ENCODE measurements at regions not wholly inside any gene's neighbourhood (a gene's known extent, or its start where the extent isn't known, plus 50 kb on each side); places are given as distances from the start of the nearest gene placed in this dataset.

GRCh38 chr10:47077941-47078340 lies 166.7 kb downstream of the PTPN20 start:
- no peak for DNase-seq (ENCODE audit: low read depth, low spot score)

GRCh38 chr10:47078393-47079203 lies 167.4 kb downstream of the PTPN20 start:
- peak; percentile 44 for DNase-seq (ENCODE audit: low read depth, low spot score)

- no peak for DNase-seq (ENCODE audit: low read depth, low spot score)
Measured at GRCh38 chr10:47079204-47079580, 168.0 kb downstream of the PTPN20 start.

GRCh38 chr10:47081264-47081663 lies 170.0 kb downstream of the PTPN20 start:
- no peak for DNase-seq (ENCODE audit: low read depth, low spot score)

- DNase-seq (ENCODE audit: low read depth, low spot score) = no peak
Measured at GRCh38 chr10:47082055-47082784, 171.0 kb downstream of the PTPN20 start.

- no peak for DNase-seq (ENCODE audit: low read depth, low spot score)
Measured at GRCh38 chr10:47087667-47088066, 176.4 kb downstream of the PTPN20 start.

GRCh38 chr10:47088656-47089354 lies 177.6 kb downstream of the PTPN20 start:
- no peak for DNase-seq (ENCODE audit: low read depth, low spot score)

- no peak for DNase-seq (ENCODE audit: low read depth, low spot score)
Measured at GRCh38 chr10:47090042-47090441, 178.8 kb downstream of the PTPN20 start.

- no peak for DNase-seq (ENCODE audit: low read depth, low spot score)
Measured at GRCh38 chr10:47090903-47091302, 179.7 kb downstream of the PTPN20 start.

GRCh38 chr10:47091421-47091820 lies 180.2 kb downstream of the PTPN20 start:
- no peak for DNase-seq (ENCODE audit: low read depth, low spot score)

GRCh38 chr10:47092376-47092775 lies 181.1 kb downstream of the PTPN20 start:
- DNase-seq (ENCODE audit: low read depth, low spot score) = no peak

GRCh38 chr10:47092831-47093230 lies 181.6 kb downstream of the PTPN20 start:
- no peak for DNase-seq (ENCODE audit: low read depth, low spot score)

- no peak for DNase-seq (ENCODE audit: low read depth, low spot score)
Measured at GRCh38 chr10:47094126-47094525, 182.9 kb downstream of the PTPN20 start.

GRCh38 chr10:47094636-47095035 lies 183.4 kb downstream of the PTPN20 start:
- no peak for DNase-seq (ENCODE audit: low read depth, low spot score)

GRCh38 chr10:47095211-47095610 lies 184.0 kb downstream of the PTPN20 start:
- DNase-seq (ENCODE audit: low read depth, low spot score) = no peak

- no peak for DNase-seq (ENCODE audit: low read depth, low spot score)
Measured at GRCh38 chr10:47095848-47096612, 184.8 kb downstream of the PTPN20 start.

GRCh38 chr10:47098238-47098637 lies 187.0 kb downstream of the PTPN20 start:
- no peak for DNase-seq (ENCODE audit: low read depth, low spot score)

GRCh38 chr10:47098964-47099363 lies 187.7 kb downstream of the PTPN20 start:
- DNase-seq (ENCODE audit: low read depth, low spot score) = no peak

GRCh38 chr10:47099474-47099873 lies 188.2 kb downstream of the PTPN20 start:
- DNase-seq (ENCODE audit: low read depth, low spot score) = no peak

GRCh38 chr10:47101196-47101595 lies 190.0 kb downstream of the PTPN20 start:
- no peak for DNase-seq (ENCODE audit: low read depth, low spot score)

GRCh38 chr10:47101807-47102206 lies 190.6 kb downstream of the PTPN20 start:
- no peak for DNase-seq (ENCODE audit: low read depth, low spot score)

- no peak for DNase-seq (ENCODE audit: low read depth, low spot score)
Measured at GRCh38 chr10:47104151-47104605, 192.9 kb downstream of the PTPN20 start.
